ENCODE measurements at regions not wholly inside any gene's neighbourhood (a gene's known extent, or its start where the extent isn't known, plus 50 kb on each side); places are given as distances from the start of the nearest gene placed in this dataset.

DNA sequence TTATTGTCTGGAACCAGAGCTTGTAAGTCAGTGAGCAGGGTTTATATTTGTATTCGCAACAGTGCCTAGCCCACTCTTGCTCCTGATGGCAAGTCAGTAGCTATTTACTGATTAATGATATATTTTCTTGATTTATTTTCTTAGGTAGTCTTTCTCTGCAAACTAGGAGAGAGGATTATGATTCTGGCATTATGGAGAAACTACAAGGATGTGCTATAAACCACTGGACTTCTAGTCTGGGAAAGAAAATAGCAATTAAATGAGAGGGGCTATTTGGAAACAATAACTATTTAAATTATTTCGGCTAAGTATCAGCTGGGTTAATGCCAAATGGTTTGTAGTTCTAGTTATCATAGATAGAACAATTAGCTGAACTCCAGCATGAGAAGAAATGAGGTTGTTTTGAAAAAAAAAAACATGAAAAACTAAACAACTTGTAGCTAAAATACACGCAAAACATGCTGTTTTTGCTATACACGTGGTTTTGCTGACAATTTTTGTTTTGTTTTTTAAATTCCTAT is 304.9 kb upstream of the TCF21 start:
- TF ChIP-seq, protein P1, sequence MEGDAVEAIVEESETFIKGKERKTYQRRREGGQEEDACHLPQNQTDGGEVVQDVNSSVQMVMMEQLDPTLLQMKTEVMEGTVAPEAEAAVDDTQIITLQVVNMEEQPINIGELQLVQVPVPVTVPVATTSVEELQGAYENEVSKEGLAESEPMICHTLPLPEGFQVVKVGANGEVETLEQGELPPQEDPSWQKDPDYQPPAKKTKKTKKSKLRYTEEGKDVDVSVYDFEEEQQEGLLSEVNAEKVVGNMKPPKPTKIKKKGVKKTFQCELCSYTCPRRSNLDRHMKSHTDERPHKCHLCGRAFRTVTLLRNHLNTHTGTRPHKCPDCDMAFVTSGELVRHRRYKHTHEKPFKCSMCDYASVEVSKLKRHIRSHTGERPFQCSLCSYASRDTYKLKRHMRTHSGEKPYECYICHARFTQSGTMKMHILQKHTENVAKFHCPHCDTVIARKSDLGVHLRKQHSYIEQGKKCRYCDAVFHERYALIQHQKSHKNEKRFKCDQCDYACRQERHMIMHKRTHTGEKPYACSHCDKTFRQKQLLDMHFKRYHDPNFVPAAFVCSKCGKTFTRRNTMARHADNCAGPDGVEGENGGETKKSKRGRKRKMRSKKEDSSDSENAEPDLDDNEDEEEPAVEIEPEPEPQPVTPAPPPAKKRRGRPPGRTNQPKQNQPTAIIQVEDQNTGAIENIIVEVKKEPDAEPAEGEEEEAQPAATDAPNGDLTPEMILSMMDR (IDR thresholded peaks at IDR 0.05; ENCODE audit: low read depth, low read length) = no peak
- no peak for DNase-seq (ENCODE audit: extremely low read depth, low read depth)

DNA sequence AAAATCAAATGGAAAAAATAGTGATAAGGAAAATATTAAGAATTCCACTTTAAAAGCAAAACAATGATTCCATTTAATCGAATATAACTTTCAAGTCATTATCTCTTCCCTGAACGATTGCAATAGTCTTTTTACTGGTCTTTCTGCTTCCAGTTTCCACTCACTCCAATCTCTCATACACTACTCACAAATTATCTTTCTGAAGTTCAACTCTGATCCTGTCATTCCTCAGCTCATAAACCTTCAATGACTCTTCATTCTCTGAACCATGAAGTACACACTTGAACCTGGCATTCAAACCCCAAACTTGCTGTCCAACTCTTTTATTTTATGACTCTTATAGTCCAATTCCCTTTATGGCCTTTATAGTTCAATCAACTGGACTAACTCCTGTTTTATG is 304.1 kb upstream of the TCF21 start:
- TF ChIP-seq, protein P1 (IDR thresholded peaks at IDR 0.05; ENCODE audit: low read depth, low read length) = no peak
- no peak for DNase-seq (ENCODE audit: extremely low read depth, low read depth)

DNA sequence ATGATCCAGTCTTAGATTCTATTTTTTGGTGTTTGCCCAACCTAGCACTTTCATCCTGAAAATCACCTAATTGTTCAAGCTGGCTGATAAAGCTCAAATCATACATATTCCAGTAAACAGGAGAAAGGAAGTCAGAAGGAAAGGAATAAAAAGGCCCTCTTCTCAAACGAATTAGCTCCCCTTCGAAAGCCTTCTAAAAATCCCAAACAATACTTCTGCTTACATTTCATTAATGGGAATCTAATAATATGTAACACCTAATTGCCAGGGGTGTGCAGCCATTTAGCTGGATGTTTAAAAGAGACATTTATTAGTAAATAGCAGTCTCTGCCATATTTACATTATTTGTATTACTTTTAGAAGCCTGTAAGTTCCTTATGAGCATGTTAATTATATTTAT is 302.9 kb upstream of the TCF21 start:
- TF ChIP-seq, protein P1 (IDR thresholded peaks at IDR 0.05; ENCODE audit: low read depth, low read length) = no peak
- DNase-seq (ENCODE audit: extremely low read depth, low read depth) = no peak

DNA sequence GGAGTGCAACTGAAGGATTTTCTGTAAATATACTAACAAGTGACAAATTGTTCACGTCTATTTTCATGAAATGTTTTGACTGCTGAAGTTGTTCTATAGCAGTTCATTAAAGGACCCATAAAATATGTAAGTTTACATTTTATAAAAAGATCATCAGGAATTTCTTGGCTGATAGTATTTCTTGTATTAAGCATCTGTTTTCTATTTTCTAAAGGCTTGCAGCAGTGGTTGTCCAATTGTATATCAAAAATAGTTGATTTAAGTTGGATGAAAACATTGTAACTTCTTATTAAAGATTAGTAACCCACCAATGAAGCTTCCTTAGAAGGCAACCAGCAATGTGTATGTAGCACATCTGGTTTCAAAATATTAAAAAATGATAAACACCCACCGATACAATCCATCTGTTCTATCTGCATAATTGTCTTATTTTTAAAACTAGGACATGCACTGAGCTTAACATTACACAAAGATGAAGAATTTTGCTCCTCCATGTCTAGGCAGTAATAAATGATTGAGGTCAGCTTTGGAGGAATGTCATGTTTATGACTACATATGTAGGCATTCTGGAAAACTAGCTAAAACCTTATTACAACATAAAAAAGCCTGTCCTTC is 301.3 kb upstream of the TCF21 start:
- DNase-seq (ENCODE audit: extremely low read depth, low read depth) = no peak
- TF ChIP-seq, protein P1 (IDR thresholded peaks at IDR 0.05; ENCODE audit: low read depth, low read length) = no peak

DNA sequence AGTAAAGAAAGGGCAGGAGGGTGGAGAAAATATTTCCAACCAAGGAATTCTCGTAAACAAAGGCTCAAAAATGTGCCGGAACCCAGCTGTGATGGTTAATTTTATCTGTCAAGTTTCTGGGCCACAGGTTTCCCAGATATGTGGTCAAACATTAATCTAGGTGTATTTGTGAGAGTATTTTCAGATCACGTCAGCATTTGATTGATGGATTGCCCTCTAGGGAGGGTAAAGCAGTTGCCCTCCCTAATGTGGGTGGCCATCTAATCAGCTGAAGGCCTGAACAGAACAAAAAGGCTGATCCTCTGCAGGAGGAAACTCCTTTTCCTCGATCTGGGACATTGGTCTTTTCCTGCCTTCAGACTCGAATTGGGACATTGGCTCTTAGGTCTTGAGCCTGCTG is 298.7 kb upstream of the TCF21 start:
- TF ChIP-seq, protein P1 (IDR thresholded peaks at IDR 0.05; ENCODE audit: low read depth, low read length) = no peak
- no peak for DNase-seq (ENCODE audit: extremely low read depth, low read depth)

DNA sequence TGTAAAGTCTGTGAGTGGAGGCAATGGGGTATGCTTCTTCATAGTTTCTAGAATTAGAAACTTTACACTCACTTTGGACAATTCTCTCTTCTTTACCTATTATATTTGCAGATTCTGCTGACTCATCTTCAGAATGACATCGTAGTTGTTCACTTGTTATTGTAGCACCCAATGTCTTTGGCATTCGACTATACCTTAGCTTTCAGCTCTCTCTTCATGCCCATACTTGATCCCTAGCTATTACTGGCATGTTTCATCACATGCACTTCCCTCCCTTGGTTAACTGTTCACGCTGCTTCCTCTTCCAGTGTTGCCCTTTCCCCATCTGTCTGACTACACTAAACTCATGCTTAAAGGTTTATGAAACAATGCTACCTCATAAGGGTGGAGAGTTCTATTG is 298.1 kb upstream of the TCF21 start:
- no peak for DNase-seq (ENCODE audit: extremely low read depth, low read depth)
- TF ChIP-seq, protein P1 (IDR thresholded peaks at IDR 0.05; ENCODE audit: low read depth, low read length) = no peak

DNA sequence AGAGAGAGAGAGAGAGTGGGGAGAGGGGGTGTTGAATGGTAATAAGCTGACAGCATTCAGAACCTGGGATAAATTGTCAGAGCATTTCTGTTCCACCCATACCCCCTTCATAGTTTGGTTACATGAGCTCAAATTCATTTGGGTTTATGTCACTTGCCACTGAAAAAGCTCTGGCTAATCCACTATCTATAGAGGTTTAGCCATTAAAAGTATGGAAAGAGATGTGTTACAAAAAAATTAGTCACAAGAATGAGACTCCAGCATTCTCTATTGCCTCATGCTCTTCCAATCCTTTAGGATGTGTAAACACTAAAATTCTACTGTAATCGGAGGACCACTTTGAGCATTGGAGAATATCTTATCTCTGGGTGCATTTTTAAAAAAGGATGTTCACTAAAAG is 297.6 kb upstream of the TCF21 start:
- TF ChIP-seq, protein P1 (IDR thresholded peaks at IDR 0.05; ENCODE audit: low read depth, low read length) = no peak

More for the DNA sequence above, 297.6 kb upstream of the TCF21 start:
- DNase-seq (ENCODE audit: extremely low read depth, low read depth) = no peak

All from AG09319 (cell line).